GM18873 (cell line): ENCODE measurements at regions not wholly inside any gene's neighbourhood (a gene's known extent, or its start where the extent isn't known, plus 50 kb on each side); places are given as distances from the start of the nearest gene placed in this dataset.

Source experiments
- ATAC-seq: cut with Tn5 transposase; IDR thresholded peaks from one replicate; pipeline ENCODE4 v1.9.1; 2021; ENCODE audit warnings: mild to moderate bottlenecking, moderate library complexity, moderate number of reproducible peaks; ENCODE audit not compliant: unreplicated experiment, low FRiP score

DNA sequence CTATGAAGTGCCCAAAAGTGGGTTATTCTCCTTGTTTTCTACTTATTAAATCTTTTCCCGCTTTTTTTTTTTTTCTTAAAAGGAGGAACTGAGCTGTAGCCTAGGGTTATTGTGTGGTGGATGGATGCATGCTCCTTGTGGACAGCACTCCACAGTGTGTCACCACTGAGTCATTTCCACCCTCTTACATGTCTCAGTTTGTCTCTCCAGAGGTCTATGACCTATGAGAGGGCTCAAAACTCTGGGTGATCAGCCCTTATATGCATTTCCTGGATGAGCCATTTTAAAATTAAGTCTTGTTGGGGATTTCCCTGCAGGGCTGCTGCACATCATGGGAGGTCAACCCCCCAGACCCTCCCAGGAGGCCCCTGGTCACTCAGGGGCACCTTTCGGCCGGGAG lies 102.2 kb upstream of the MOCS2 start:
- ATAC-seq: no peak

- ATAC-seq: peak; percentile 52
Observed at GRCh38 chr5:53219174-53219573, 109.6 kb upstream of the MOCS2 start.

GRCh38 chr5:53219610-53220009 lies 110.1 kb upstream of the MOCS2 start:
- ATAC-seq: peak; percentile 52

- ATAC-seq: no peak
Observed at GRCh38 chr5:53233645-53234405, 124.3 kb upstream of the MOCS2 start.

DNA sequence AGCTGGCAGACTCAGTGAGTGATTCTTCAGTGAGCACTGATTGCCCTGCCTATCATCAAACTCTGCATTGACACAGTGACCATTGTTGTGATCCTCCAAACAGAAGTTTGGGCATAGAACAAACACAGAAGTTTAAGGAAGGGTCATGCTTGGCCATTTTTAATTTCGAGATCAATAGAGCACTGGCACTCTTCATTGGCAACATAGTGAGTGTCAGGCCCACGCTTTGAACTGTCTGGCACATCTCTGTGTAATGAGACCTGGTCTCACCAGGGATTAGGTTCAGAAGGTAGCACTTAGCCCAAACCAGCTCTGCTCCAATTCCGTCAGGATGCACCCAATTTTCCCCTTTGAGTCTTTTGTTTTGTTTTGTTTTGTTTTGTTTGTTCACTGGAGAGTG lies 127.1 kb upstream of the MOCS2 start:
- no peak for ATAC-seq

DNA sequence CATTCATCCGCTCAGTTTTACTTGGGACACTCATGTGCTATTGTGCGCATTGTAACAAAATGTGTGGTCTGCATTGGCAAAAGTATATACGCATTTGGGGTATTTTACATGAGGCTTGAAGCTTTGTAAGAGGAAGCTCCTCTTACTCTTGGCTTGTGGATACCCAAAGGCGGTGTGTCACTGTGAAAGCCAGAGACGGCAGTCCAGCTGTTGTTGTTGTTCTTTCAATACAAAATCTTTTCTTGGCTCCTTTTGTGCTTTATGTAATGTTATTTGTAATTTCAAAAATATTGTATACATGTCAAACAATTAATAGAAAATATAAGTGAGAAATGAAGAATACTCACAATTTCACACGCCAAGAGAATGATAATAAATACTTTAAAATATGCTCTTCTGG lies 128.3 kb upstream of the MOCS2 start:
- ATAC-seq: no peak

DNA sequence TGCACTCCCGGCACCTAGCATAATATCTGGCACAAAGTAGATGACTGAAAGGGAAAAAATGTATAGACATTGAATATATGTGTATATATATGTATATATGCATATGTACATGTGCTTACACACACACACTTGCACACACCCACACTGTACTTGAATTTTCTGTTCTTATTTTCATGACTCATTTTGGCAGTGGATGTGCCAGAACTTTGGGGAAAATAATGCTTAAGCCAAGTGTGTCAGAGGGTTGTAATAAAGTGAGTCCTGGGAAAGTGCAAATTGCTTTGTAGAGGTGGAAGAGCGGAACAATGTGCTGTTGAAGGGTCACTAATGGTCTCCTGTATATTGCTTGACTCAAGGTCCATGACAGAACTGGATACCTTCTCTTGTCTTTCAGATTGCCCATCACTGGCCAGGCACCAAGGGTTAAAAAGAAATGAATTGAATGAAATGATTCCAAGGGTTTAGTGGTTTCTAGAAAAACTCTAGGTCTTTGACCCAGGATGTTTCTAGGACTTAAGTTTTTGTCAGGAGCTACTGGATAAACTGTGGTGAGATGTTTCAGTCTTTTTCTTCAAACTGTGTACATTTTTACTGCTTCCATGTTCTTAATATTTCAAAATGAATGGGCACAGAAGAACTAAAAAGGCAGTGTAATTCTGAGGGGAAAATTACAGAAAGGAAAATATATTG lies 129.9 kb upstream of the MOCS2 start:
- ATAC-seq: no peak

DNA sequence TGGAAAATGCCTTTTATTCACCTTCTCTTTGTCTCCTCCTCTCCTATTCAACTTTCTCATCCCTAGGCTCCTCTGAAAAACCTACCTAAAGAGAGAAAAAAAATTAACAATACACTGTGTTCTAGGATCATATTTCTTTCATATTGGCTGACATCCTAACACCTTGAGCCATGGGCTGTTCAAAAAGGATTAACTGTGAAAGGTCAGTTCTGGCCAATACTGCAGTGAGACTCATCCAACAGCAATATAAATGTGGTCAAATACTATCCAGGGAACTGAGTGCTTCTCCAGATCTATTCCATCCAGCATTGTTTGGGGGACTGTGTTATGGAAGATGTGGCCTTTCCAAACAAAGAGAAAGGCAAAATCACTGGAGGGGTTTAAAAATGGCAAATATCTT lies 131.1 kb upstream of the MOCS2 start:
- no peak for ATAC-seq

DNA sequence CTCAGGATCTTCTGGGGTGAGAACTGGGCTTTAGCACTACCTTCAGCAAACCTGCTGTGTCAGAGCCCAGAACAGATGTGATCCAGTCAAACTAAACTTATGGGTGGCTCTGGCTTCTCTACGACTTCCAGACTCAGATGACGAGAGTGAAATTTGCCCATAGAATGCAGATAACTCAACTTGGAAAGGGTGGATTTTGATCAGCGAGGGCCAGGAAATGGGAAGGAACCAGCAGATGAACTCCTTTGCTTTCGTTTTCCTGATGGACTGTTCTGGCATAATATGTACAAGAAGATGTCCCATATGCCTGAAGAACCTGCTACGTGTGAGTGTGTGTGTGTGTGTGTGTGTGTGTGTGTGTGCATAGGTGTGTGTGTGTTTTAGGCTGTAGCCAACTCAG lies 132.0 kb upstream of the MOCS2 start:
- no peak for ATAC-seq

DNA sequence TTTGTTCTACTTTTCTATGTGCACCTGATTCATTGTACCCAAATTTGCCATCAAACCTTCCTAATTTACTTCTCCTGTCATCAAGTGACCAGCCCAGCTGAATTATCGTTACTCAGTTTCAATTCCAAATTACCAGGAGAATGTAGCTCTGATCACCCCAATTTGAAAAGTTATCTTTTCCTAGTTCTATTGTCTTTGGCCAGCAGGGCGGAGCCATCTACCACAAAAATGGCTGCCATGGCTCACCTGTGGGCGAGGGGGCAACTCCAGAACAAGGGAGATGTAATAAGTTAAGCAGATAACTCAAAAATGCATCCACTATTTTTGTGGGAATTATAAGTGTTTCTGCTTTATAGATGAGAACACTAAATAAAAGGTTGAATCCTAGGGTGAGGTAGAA lies 133.8 kb upstream of the MOCS2 start:
- no peak for ATAC-seq

DNA sequence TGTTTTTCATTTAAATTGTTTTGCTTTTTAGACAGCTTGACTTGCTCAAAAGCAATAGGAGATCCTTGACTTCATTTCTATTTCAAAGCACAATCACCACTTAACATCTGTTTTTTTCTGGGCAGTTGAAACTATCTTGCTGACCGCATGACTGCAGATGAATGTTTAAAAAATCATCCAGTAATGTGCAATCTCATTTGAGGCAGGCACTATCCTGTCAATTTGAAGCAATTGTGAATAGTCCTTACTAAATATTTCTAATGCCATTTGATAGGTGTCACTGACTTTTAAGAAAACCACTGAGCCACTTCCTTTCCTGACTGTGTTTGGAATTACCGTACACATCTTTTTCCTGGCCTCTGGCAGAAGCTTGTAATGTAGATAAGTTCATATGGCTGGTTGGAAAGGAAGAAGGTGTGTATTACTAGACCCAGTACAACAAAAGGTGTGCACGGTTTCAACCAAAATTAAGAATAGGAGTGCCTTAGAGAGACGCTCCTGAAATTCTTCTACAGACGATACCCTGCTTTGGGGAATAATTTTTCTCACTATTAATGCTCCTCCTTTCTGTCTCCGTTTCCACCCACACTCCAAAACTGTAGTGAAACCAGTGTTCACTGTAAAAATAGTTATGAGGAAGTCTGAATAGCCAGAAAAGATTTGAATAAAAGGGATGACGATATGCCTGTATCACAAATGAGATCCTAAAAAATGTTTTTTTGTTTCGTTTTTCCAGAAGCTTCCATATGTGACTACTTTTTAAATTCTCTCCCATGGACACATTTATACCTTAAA lies 136.7 kb upstream of the MOCS2 start:
- ATAC-seq: no peak

GRCh38 chr5:53249529-53250200 lies 140.1 kb upstream of the MOCS2 start:
- no peak for ATAC-seq

GRCh38 chr5:53250201-53250550 lies 140.6 kb upstream of the MOCS2 start:
- no peak for ATAC-seq

DNA sequence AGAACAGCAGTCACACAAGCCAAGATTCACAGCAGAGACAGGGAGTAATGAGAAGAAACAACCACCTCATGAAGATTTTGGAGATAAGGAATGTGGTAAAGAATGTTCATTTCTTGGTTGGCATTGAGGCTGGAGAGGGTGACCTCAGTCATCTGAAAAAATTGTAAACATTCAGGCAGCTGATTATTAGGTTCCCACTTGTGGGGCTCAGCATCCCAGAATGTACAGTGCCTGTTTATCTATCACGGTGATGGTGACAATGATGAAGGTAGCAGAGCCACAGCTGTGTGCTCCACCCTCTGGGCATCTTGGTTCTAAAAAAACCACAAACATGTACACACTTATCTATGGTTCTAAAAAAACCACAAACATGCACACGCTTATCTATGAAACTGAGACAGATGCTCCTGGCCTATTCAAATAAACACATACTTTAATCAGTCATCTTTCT lies 143.9 kb upstream of the MOCS2 start:
- no peak for ATAC-seq

DNA sequence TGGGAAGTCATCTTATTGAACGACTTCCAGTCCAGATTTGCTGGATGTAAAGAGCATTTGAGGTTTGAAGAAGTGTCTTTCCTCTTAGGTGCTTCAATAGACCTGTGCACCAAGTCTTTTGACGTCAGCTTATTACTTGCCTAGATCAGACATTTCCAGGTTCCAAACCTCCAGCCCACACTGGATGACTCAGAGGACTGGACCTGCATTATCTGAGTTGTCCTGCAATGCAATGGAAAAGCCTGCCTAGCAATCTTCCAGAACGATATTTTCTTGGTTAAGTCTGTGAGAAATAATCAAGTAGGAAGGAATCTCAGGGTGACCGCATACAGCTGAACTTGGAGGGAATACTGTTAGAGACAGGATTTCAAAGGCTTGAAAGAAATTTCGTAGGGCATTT lies 147.2 kb upstream of the MOCS2 start:
- no peak for ATAC-seq

GRCh38 chr5:53257806-53258373 lies 148.3 kb upstream of the MOCS2 start:
- no peak for ATAC-seq

GRCh38 chr5:53259176-53259575 lies 149.6 kb upstream of the MOCS2 start:
- ATAC-seq: no peak

- no peak for ATAC-seq
Observed at GRCh38 chr5:53260446-53260845, 150.9 kb upstream of the MOCS2 start.

- ATAC-seq: no peak
Observed at GRCh38 chr5:53261245-53261644, 151.7 kb upstream of the MOCS2 start.

DNA sequence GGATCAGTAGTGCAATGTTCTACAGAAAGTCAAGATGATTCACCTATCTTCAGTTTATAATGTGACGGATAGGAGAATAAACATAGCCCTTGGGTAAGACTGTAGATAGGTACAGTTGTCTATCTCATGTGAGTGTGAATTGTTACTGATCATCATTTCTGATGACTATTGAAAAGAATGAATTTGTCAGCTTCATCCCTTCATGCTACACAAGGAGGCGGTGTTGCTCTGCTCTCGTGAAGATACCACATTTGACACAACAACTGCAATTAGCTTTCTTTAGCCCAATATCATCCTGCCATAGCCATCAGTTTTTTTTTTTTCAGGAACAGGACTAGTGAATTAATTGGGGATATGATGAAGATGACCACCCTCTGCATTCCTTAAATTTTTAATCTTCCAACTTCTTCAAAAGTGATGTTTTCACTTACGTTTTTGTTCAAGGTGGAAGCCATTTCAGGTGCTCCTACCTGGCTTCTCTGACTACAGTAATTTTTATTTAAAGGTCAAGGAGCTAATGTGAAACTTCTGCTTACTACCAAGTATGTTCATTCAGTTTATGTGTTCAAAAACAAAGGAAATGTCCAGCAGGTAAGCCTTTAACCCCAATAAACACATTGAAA lies 152.9 kb upstream of the MOCS2 start:
- no peak for ATAC-seq
